GM12872 (cell line): ENCODE measurements at regions not wholly inside any gene's neighbourhood (a gene's known extent, or its start where the extent isn't known, plus 50 kb on each side); places are given as distances from the start of the nearest gene placed in this dataset.

Experiments
- CTCF ChIP-seq: IDR thresholded peaks from 3 replicates; pipeline ENCODE4 v1.5.1; 2011; ENCODE audit warnings: low read depth, mild to moderate bottlenecking, low read length, moderate library complexity; ENCODE audit not compliant: insufficient read depth

DNA sequence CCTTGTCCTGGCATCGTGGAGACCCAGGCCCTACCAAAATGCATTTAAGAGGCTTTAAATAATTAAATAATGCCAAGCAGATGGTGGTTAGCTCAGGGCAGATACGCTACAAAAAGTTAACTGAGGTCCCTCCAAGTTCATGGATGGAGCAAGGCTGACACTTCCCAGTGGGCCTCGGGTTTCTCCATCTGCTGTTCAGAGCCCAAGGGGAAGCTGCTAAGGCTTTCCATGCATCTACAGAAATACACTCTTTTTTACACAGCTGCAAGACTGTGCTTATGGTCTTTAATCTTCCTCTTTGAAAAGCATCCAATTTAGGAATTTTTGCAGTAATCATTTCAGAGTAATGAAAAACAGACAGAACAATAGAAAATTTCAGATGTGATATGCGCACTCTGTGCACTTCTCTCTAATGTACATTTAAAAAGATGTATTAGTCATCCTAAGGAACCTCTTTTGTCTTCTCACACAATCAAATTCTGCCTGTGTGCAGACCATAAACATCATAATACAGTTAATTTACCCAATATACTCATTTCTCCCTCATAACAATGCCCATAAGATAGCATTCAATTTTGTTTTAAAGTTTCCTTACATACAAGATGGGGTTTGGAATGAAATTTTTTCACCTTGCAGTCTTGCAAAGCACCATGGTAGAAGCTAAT, 173.2 kb upstream of the ATP1B1 start:
- no peak for TF ChIP-seq CTCF

DNA sequence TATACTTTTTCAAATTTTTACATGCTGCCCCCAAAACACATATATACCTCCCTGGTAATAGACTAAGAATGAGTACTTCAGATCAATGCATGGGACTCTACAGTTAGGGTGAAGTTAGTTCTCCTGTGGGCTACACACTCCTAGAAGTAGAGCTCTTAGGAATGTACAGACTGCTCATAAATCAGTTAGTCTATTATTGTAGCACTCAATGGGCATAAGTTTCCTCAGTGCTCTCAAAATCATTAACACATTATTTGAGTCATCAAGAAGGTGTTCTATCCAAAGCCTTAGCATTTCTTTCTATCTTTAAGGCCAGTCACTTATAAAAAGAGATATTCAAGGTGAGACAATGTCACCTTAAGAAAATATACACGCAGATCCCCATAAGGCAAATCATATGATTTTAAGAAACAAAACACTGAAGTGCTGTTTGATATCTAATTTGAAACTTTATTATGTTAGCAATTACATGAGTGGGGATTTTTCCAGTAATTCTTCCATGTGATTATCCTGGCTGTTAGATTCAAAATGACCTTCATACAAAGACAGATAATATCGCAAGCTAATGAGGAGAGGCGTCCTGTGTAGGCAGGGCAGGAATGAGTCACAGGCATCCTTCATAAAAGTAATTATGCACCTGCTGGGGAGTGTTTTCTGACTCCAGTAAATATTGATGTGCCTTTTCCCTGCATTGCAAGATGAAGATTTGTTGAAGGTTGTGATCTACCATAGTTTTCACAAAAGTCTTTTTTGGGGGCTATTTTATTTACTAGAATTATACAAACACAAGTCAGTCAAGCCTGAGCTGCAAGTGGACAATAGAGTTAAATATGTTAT, 167.2 kb upstream of the ATP1B1 start:
- no peak for TF ChIP-seq CTCF

GRCh38 chr1:168939947-168940223, 166.6 kb upstream of the ATP1B1 start:
- TF ChIP-seq CTCF, result no peak

DNA sequence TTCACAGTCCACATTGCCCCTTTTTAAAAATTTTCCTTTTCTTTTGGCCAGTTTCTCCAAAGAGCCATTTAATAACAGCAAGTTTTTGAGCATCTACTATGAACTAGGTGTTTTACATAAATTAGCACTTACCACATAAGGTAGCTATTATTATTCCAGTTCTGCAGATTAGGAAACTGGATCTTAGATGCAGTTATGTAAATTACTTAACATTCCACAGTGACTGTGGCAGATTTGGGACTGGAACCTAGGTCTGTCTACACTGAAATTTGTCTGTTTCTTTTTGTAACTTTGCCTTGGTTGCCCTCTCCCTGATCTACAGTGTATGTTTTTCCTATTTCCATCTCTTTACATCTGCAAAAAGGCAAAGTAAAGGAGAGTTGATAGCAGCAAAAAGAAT, 164.8 kb upstream of the ATP1B1 start:
- no peak for TF ChIP-seq CTCF

- no peak for TF ChIP-seq CTCF
Observed at GRCh38 chr1:168942165-168942564, 164.3 kb upstream of the ATP1B1 start.

- TF ChIP-seq CTCF, result no peak
Observed at GRCh38 chr1:168945870-168946269, 160.6 kb upstream of the ATP1B1 start.

GRCh38 chr1:168947041-168947440, 159.4 kb upstream of the ATP1B1 start:
- no peak for TF ChIP-seq CTCF
